K562 (cell line): ENCODE measurements at regions not wholly inside any gene's neighbourhood (a gene's known extent, or its start where the extent isn't known, plus 50 kb on each side); places are given as distances from the start of the nearest gene placed in this dataset.

ENCODE experiments used
- ATAC-seq: fragments of 200-7000 bp; cut with Tn5 transposase; 3 replicates; pipeline ENCODE4 v1.9.1; 2020; ENCODE audit warnings: moderate library complexity
- BruUV-seq: library from RNA; stranded (reverse); fragments of 400-500 nt; replicated peaks from 2 replicates; lab custom pipeline; 2021; lab: Mats Ljungman, UMichigan
- CTCF ChIA-PET: fragments of 300-600 bp; formaldehyde crosslinking; extraction: SDS; loops from one replicate; lab custom pipeline; 2021; ENCODE audit warnings: low intra/inter-chr PET ratio; lab: Yijun Ruan, JAX
- POLR2A ChIA-PET: fragments of 300-600, 350-650 bp; sonication (Branson Sonifier 250); formaldehyde crosslinking; extraction: SDS; loops from one replicate; lab custom pipeline; 2021; ENCODE audit warnings: antibody characterized with exemption, inconsistent platforms; lab: Yijun Ruan, JAX
- DNase-seq, 4 experiments: peaks; one replicate each; pipeline versions ENCODE4 v3.0.0 to v3.0.0-alpha.2; 2011 to 2018; ENCODE audit warnings: low spot score in 3 of 4, mixed read lengths in 3 of 4; ENCODE audit errors: extremely low read depth in 1 of 4
- FAIRE-seq: peaks from 2 replicates; lab custom pipeline; 2011; peaks lifted over from hg19 to GRCh38; lab: Jason Lieb, UNC
- H2AFZ ChIP-seq: 2 replicates; pipeline ENCODE4 v1.6.0; 2011; ENCODE audit warnings: low read depth, low read length, control low read depth, inconsistent platforms
- H3K27ac ChIP-seq: fragments of 200-600 bp; 3 replicates; pipeline ENCODE4 v1.8.0; 2011; ENCODE audit warnings: low read depth, mild to moderate bottlenecking, control low read depth, inconsistent platforms, low read length, moderate library complexity, mixed read lengths; ENCODE audit errors: extremely low read depth
- H3K27me3 ChIP-seq, 2 experiments: fragments of 300-600 bp in 1 of 2; 2 replicates in 1 of 2; 3 replicates in 1 of 2; pipeline versions ENCODE4 v1.6.0 to v1.8.0; 2011; ENCODE audit warnings: inconsistent platforms in 2 of 2, low read length in 2 of 2, mild to moderate bottlenecking in 1 of 2, mixed read lengths in 1 of 2, moderate library complexity in 1 of 2; ENCODE audit not compliant: control insufficient read depth in 2 of 2, insufficient read depth in 2 of 2
- H3K36me3 ChIP-seq: fragments of 300-600 bp; 3 replicates; pipeline ENCODE4 v1.8.0; 2011; ENCODE audit warnings: mild to moderate bottlenecking, low read length, inconsistent platforms; ENCODE audit not compliant: control insufficient read depth, insufficient read depth
- H3K4me1 ChIP-seq, 2 experiments: fragments of 200-600 bp in 1 of 2; replicated peaks in 1 of 2; 2 replicates in 1 of 2; 3 replicates in 1 of 2; pipeline versions ENCODE4 v1.5.1 to v1.8.0; 2011; ENCODE audit warnings: inconsistent platforms in 2 of 2, low read length in 2 of 2, mild to moderate bottlenecking in 1 of 2, mixed read lengths in 1 of 2, moderate library complexity in 1 of 2; ENCODE audit not compliant: control insufficient read depth in 2 of 2, insufficient read depth in 2 of 2
- H3K4me2 ChIP-seq: 2 replicates; pipeline ENCODE4 v1.6.1; 2011; ENCODE audit warnings: low read length, control low read depth, inconsistent platforms, mixed read lengths; ENCODE audit not compliant: insufficient read depth
- H3K4me3 ChIP-seq: fragments of 200-600 bp; sonication (generic), shearing (Covaris generic); 2 replicates; pipeline ENCODE4 v1.5.1; 2016; ENCODE audit warnings: control low read depth, inconsistent platforms
- H3K79me2 ChIP-seq: fragments of 200-600 bp; 3 replicates; pipeline ENCODE4 v1.8.0; 2011; ENCODE audit warnings: low read length, inconsistent platforms; ENCODE audit not compliant: control insufficient read depth, insufficient read depth
- H3K9ac ChIP-seq, 2 experiments: 2 replicates each; pipeline versions ENCODE4 v1.6.0 to v1.6.1; 2011; ENCODE audit warnings: low read depth in 2 of 2, low read length in 2 of 2, control low read depth in 1 of 2, inconsistent platforms in 1 of 2, mild to moderate bottlenecking in 1 of 2, mixed read lengths in 1 of 2; ENCODE audit not compliant: insufficient read depth in 1 of 2
- H3K9me1 ChIP-seq: one replicate; pipeline ENCODE4 v1.6.0; 2011; ENCODE audit warnings: inconsistent platforms, mild to moderate bottlenecking, low read length, moderate library complexity; ENCODE audit not compliant: control insufficient read depth, insufficient read depth
- H3K9me3 ChIP-seq: replicated peaks from 2 replicates; pipeline ENCODE4 v1.5.1; 2011; ENCODE audit warnings: low read depth, low read length, inconsistent platforms; ENCODE audit not compliant: control insufficient read depth, insufficient read depth
- H4K20me1 ChIP-seq: replicated peaks from 2 replicates; pipeline ENCODE4 v1.6.1; 2011; ENCODE audit warnings: low read length, inconsistent platforms, mixed read lengths; ENCODE audit not compliant: control insufficient read depth, insufficient read depth
- RAD21 ChIP-seq, 2 experiments: fragments of 250-450 bp in 1 of 2; fragments of 450-650 bp in 1 of 2; sonication (Bioruptor Pico) in 1 of 2; formaldehyde crosslinking in 1 of 2; IDR thresholded peaks in 1 of 2; conservative IDR thresholded peaks in 1 of 2; 2 replicates each; pipeline versions ENCODE4 v1.4.0 to v1.8.0; 2020 to 2022; ENCODE audit warnings: mild to moderate bottlenecking in 2 of 2, moderate library complexity in 1 of 2
- ZC3H4 ChIP-seq: sonication (generic); formaldehyde crosslinking; IDR thresholded peaks from 2 replicates; pipeline ENCODE4 v1.9.0; 2021; ENCODE audit warnings: missing genetic modification reagents, borderline replicate concordance
- WGBS: fragments of 100-300 bp; shearing (Covaris generic); methylation state at CpG from one replicate; pipeline ENCODE4 v1.1.6; 2016; ENCODE audit warnings: low coverage, mixed read lengths; ENCODE audit not compliant: insufficient coverage; ENCODE audit errors: missing lambda C conversion rate; 5-methylcytosine and 5-hydroxymethylcytosine counted together
- in situ Hi-C: fragments of 300-500 bp; cut with MboI; formaldehyde crosslinking; loops from 4 replicates; pipeline ENCODE4 v1.15.0; 2018; ENCODE audit warnings: inconsistent platforms, mixed read lengths
- intact Hi-C: fragments of 100-400 bp; cut with micrococcal nuclease; formaldehyde crosslinking; loops from 2 replicates; pipeline ENCODE4 v1.14.2; 2022
- TF ChIP-seq, protein P1 (sequence below): fragments of 450-650 bp; formaldehyde crosslinking; IDR thresholded peaks from 2 replicates; pipeline ENCODE4 v1.4.0; 2022; ENCODE audit warnings: missing genetic modification characterization
- TF ChIP-seq, protein P2 (sequence below): fragments of 450-650 bp; formaldehyde crosslinking; IDR thresholded peaks from 2 replicates; pipeline ENCODE4 v1.4.0; 2020; ENCODE audit warnings: mild to moderate bottlenecking, mixed read lengths

DNA sequence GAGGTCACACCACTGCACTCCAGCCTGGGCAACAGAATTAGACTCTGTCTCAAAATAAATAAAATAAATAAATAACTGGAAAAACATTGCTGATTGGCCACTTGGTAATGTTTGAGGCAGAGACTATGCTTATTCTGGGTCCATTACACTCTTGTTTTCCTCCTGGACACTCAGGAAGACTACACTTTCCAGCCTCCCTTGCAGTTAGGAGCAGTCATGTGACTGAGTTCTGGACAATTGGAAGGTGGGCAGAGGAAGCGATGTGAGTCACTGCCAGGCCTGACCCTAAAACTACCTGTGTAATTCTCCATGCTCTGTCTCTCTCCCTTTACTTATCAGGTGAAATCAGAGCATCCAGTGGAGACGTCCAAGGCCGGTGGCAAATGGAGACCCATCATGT, 74.4 kb downstream of the VCPKMT start:
- Histone ChIP-seq H3K27ac (no peak overlapping the region), H2AFZ (no peak overlapping the region), H3K36me3 (no peaks in the 10 kb centered on the region), H3K9me3 (0 out of 2 replicates have a peak, but pooled peaks cover 2% of the 10 kb centered on the region), H3K79me2 (no peaks in the 10 kb centered on the region), H3K4me1 (peaks cover 9 to 40% of the 10 kb centered on the region in 2 experiments), H3K4me3 (no peak overlapping the region), H3K4me2 (no peak overlapping the region), H4K20me1 (no peaks in the 10 kb centered on the region), H3K27me3 (no peaks in the 10 kb centered on the region), H3K9me1 (no peaks in the 10 kb centered on the region), H3K9ac (no peak overlapping the region)
- POLR2A ChIA-PET: no interaction called here
- 79% methylated on average over 3 of the region's 3 CpGs for WGBS
- no peak for DNase-seq
- intact Hi-C loops: no loop called here
- ATAC-seq: no peak
- TF ChIP-seq, protein P1, sequence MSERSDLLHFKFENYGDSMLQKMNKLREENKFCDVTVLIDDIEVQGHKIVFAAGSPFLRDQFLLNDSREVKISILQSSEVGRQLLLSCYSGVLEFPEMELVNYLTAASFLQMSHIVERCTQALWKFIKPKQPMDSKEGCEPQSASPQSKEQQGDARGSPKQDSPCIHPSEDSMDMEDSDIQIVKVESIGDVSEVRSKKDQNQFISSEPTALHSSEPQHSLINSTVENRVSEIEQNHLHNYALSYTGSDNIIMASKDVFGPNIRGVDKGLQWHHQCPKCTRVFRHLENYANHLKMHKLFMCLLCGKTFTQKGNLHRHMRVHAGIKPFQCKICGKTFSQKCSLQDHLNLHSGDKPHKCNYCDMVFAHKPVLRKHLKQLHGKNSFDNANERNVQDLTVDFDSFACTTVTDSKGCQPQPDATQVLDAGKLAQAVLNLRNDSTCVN (CRISPR knock-in tag): no peak
- TF ChIP-seq ZC3H4 (CRISPR knock-in tag) (no peak), RAD21 (CRISPR knock-in tag; conservative IDR thresholded peaks at IDR 0.05 in 1 of 2, IDR thresholded peaks at IDR 0.05 in 1 of 2) (no peak)
- TF ChIP-seq, protein P2, sequence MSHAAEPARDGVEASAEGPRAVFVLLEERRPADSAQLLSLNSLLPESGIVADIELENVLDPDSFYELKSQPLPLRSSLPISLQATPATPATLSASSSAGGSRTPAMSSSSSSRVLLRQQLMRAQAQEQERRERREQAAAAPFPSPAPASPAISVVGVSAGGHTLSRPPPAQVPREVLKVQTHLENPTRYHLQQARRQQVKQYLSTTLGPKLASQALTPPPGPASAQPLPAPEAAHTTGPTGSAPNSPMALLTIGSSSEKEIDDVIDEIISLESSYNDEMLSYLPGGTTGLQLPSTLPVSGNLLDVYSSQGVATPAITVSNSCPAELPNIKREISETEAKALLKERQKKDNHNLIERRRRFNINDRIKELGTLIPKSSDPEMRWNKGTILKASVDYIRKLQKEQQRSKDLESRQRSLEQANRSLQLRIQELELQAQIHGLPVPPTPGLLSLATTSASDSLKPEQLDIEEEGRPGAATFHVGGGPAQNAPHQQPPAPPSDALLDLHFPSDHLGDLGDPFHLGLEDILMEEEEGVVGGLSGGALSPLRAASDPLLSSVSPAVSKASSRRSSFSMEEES (CRISPR knock-in tag): peak; percentile 51; the same call in 1 of the 2 replicates
- no TSS peak for BruUV-seq
- FAIRE-seq: no peak
- in situ Hi-C loops: no loop called here
- CTCF ChIA-PET: no interaction called here
